Sigmoid colon (tissue), 4 donors: ENCODE measurements at regions not wholly inside any gene's neighbourhood (a gene's known extent, or its start where the extent isn't known, plus 50 kb on each side); places are given as distances from the start of the nearest gene placed in this dataset.

Experiments used
- CTCF ChIP-seq, 4 experiments: fragments of 450-650 bp in 3 of 4; fragments of 200-600 bp in 1 of 4; IDR thresholded peaks; one replicate each; pipeline ENCODE4 v1.5.1; 2016 to 2019; ENCODE audit warnings: antibody characterized with exemption in 4 of 4, mild to moderate bottlenecking in 3 of 4, moderate library complexity in 2 of 4
- POLR2A ChIP-seq, 2 donors: fragments of 450-650 bp; IDR thresholded peaks; one replicate each; pipeline ENCODE4 v1.6.1; 2016; ENCODE audit warnings: antibody characterized with exemption in 2 of 2, mild to moderate bottlenecking in 2 of 2, moderate library complexity in 2 of 2
- POLR2AphosphoS5 ChIP-seq, 4 donors: sonication (generic); formaldehyde crosslinking; IDR thresholded peaks; one replicate each; pipeline ENCODE4 v1.6.1; 2017; ENCODE audit warnings: antibody characterized with exemption in 4 of 4

- TF ChIP-seq CTCF (IDR thresholded peaks at IDR 0.05) (no peak), POLR2A (IDR thresholded peaks at IDR 0.05) (no peak), POLR2AphosphoS5 (IDR thresholded peaks at IDR 0.05) (no peak)
These were observed 82.2 kb downstream of the LMO4 start for GRCh38 chr1:87410776-87411480.
